GM12878 (cell line): ENCODE measurements at regions not wholly inside any gene's neighbourhood (a gene's known extent, or its start where the extent isn't known, plus 50 kb on each side); places are given as distances from the start of the nearest gene placed in this dataset.

Experiments used
- ATAC-seq: fragments of 200-7000 bp; cut with Tn5 transposase; 3 replicates; pipeline ENCODE4 v1.9.1; 2020; ENCODE audit warnings: mild to moderate bottlenecking, moderate library complexity
- BruUV-seq: library from RNA; stranded (reverse); fragments of 400-500 nt; replicated peaks from 2 replicates; lab custom pipeline; 2021; lab: Mats Ljungman, UMichigan
- CTCF ChIA-PET: fragments of 300-600 bp; sonication (Branson Sonifier 250); formaldehyde crosslinking; extraction: SDS; loops from one replicate; lab custom pipeline; 2021; ENCODE audit warnings: inconsistent platforms; lab: Yijun Ruan, JAX
- POLR2A ChIA-PET: fragments of 350-600 bp; formaldehyde crosslinking; extraction: SDS; loops from one replicate; lab custom pipeline; 2021; ENCODE audit warnings: inconsistent platforms; lab: Charles Lee
- RAD21 ChIA-PET: fragments of 300-600 bp; sonication (Branson Sonifier 250); formaldehyde crosslinking; loops from one replicate; lab custom pipeline; 2023; ENCODE audit warnings: antibody characterized with exemption; ENCODE audit not compliant: unreplicated experiment; lab: Charles Lee
- SMC1A ChIA-PET: fragments of 300-600 bp; sonication (Branson Sonifier 250); formaldehyde crosslinking; loops from one replicate; lab custom pipeline; 2023; ENCODE audit not compliant: unreplicated experiment, uncharacterized antibody; lab: Charles Lee
- DNase-seq: peaks from one replicate; pipeline ENCODE4 v3.0.0-alpha.2; 2011; ENCODE audit warnings: low read depth, low spot score
- FAIRE-seq: peaks from 3 replicates; lab custom pipeline; 2011; peaks lifted over from hg19 to GRCh38; lab: Jason Lieb, UNC
- H2AFZ ChIP-seq: 2 replicates; pipeline ENCODE4 v1.6.0; 2011; ENCODE audit warnings: low read depth, low read length, control low read depth; ENCODE audit not compliant: control insufficient read depth
- H3K27ac ChIP-seq: 2 replicates; pipeline ENCODE4 v1.5.1; 2011; ENCODE audit warnings: control low read depth; ENCODE audit not compliant: control insufficient read depth, insufficient read depth
- H3K27me3 ChIP-seq, 2 experiments: replicated peaks in 1 of 2; 2 replicates each; pipeline versions ENCODE4 v1.6.0 to v1.6.1; 2011; ENCODE audit warnings: low read length in 1 of 2; ENCODE audit not compliant: control insufficient read depth in 2 of 2, insufficient read depth in 2 of 2
- H3K36me3 ChIP-seq, 2 experiments: 2 replicates each; pipeline ENCODE4 v1.5.1; 2011; ENCODE audit warnings: low read length in 1 of 2; ENCODE audit not compliant: control insufficient read depth in 2 of 2, insufficient read depth in 2 of 2
- H3K4me1 ChIP-seq: 2 replicates; pipeline ENCODE4 v1.6.1; 2011; ENCODE audit warnings: mild to moderate bottlenecking, low read length, moderate library complexity, mixed read lengths; ENCODE audit not compliant: control insufficient read depth, insufficient read depth
- H3K4me2 ChIP-seq: 2 replicates; pipeline ENCODE4 v1.6.0; 2011; ENCODE audit warnings: control low read depth; ENCODE audit not compliant: control insufficient read depth, insufficient read depth
- H3K4me3 ChIP-seq: fragments of 200-600 bp; sonication (generic); 2 replicates; pipeline ENCODE4 v1.5.1; 2016
- H3K79me2 ChIP-seq: 2 replicates; pipeline ENCODE4 v1.6.0; 2011; ENCODE audit warnings: low read length; ENCODE audit not compliant: control insufficient read depth, insufficient read depth
- H3K9ac ChIP-seq: 2 replicates; pipeline ENCODE4 v1.8.0; 2011; ENCODE audit warnings: low read length, control low read depth, mixed read lengths; ENCODE audit not compliant: control insufficient read depth, insufficient read depth
- H3K9me3 ChIP-seq: replicated peaks from 3 replicates; pipeline ENCODE4 v1.5.1; 2011; ENCODE audit warnings: mild to moderate bottlenecking, low read length; ENCODE audit not compliant: control insufficient read depth, insufficient read depth
- H4K20me1 ChIP-seq: 2 replicates; pipeline ENCODE4 v1.6.0; 2011; ENCODE audit not compliant: control insufficient read depth, insufficient read depth
- EGR1 ChIP-seq, 2 experiments: IDR thresholded peaks; 1 replicate in 1 of 2; 2 replicates in 1 of 2; pipeline ENCODE4 v1.6.1; 2011 to 2012; ENCODE audit warnings: low read depth in 2 of 2, low read length in 2 of 2, borderline replicate concordance in 1 of 2, mild to moderate bottlenecking in 1 of 2, moderate library complexity in 1 of 2
- POLR2AphosphoS5 ChIP-seq: IDR thresholded peaks from 2 replicates; pipeline ENCODE4 v1.6.1; 2011; ENCODE audit warnings: mild to moderate bottlenecking, low read length, inconsistent platforms
- RB1 ChIP-seq: fragments of 450-650 bp; formaldehyde crosslinking; IDR thresholded peaks from 2 replicates; pipeline ENCODE4 v1.6.1; 2017; ENCODE audit warnings: mild to moderate bottlenecking, borderline replicate concordance
- SUZ12 ChIP-seq: fragments of 200-600 bp; sonication (generic); IDR thresholded peaks from one replicate; pipeline ENCODE4 v1.6.1; 2018; ENCODE audit warnings: antibody characterized with exemption, mild to moderate bottlenecking; ENCODE audit not compliant: unreplicated experiment
- ZNF384 ChIP-seq: IDR thresholded peaks from 2 replicates; pipeline ENCODE4 v1.6.1; 2012; ENCODE audit warnings: low read depth, mild to moderate bottlenecking, low read length, improper control_type of control experiment, borderline replicate concordance
- WGBS: methylation state at CpG from one replicate; pipeline ENCODE4 v1.1.6; 2016; ENCODE audit warnings: low lambda C conversion rate; ENCODE audit not compliant: insufficient replicate concordance, insufficient coverage; ENCODE audit errors: missing lambda C conversion rate; 5-methylcytosine and 5-hydroxymethylcytosine counted together
- in situ Hi-C: fragments of 300-500 bp; cut with MboI; formaldehyde crosslinking; loops from 9 replicates; pipeline ENCODE4 v1.14.3; 2018; ENCODE audit warnings: mixed read lengths
- intact Hi-C: fragments of 100-400 bp; cut with micrococcal nuclease; formaldehyde crosslinking; loops from one replicate; pipeline ENCODE4 v1.14.2; 2022; ENCODE audit not compliant: unreplicated experiment
- TF ChIP-seq, protein P1 (sequence below): fragments of 450-650 bp; formaldehyde crosslinking; IDR thresholded peaks from 2 replicates; pipeline ENCODE4 v1.5.0; 2022; ENCODE audit warnings: mild to moderate bottlenecking, missing genetic modification characterization
- TF ChIP-seq, protein P2 (sequence below): IDR thresholded peaks from 2 replicates; pipeline ENCODE4 v1.6.1; 2012; ENCODE audit warnings: low read depth, low read length, improper control_type of control experiment

DNA sequence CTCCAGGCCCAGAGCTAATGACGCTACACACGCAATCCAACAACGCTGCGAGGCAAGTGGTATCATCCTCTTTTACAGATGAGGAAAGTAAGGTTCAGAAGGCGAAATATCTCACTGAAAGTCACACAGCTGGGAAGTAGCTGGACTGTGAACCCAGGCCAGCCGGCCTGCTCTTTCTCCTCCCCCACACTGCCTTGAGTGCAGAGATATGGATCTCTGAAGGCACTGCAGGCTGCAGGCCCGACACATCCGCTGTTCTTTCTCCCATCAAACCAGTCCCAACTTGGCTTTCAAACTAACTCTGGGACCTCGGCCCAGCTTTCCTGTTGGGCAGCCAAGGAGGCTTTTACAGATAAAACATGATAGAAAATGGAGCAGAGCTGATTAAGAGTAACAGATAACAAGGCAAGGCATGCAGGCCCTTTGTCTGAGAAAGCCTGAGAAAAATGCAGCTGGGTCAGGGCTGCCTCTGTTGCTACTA lies 64.0 kb upstream of the PTPRJ start:
- Histone ChIP-seq H3K9me3 (no peaks in the 10 kb centered on the region), H3K36me3 (no peaks in the 10 kb centered on the region), H3K4me2 (no peak overlapping the region), H4K20me1 (no peaks in the 10 kb centered on the region), H3K27me3 (no peaks in the 10 kb centered on the region), H3K4me1 (peaks cover 34% of the 10 kb centered on the region), H3K27ac (no peak overlapping the region), H3K79me2 (no peaks in the 10 kb centered on the region), H2AFZ (no peak overlapping the region), H3K9ac (no peak overlapping the region), H3K4me3 (no peak overlapping the region)
- CTCF ChIA-PET: interaction anchor here (0.8 to 1.6 kb wide), 5 partner anchors 9 to 193 kb away, joined by 3 to 5 read pairs (median 3); no protein-coding TSS in a partner anchor
- SMC1A ChIA-PET: interaction anchor here (0.7 kb wide), 1 partner anchor 13 kb away, joined by 3 read pairs; no protein-coding TSS in a partner anchor
- in situ Hi-C loops: no loop called here
- no peak for TF ChIP-seq ZNF384
- TF ChIP-seq RB1: no peak
- TF ChIP-seq, protein P1, sequence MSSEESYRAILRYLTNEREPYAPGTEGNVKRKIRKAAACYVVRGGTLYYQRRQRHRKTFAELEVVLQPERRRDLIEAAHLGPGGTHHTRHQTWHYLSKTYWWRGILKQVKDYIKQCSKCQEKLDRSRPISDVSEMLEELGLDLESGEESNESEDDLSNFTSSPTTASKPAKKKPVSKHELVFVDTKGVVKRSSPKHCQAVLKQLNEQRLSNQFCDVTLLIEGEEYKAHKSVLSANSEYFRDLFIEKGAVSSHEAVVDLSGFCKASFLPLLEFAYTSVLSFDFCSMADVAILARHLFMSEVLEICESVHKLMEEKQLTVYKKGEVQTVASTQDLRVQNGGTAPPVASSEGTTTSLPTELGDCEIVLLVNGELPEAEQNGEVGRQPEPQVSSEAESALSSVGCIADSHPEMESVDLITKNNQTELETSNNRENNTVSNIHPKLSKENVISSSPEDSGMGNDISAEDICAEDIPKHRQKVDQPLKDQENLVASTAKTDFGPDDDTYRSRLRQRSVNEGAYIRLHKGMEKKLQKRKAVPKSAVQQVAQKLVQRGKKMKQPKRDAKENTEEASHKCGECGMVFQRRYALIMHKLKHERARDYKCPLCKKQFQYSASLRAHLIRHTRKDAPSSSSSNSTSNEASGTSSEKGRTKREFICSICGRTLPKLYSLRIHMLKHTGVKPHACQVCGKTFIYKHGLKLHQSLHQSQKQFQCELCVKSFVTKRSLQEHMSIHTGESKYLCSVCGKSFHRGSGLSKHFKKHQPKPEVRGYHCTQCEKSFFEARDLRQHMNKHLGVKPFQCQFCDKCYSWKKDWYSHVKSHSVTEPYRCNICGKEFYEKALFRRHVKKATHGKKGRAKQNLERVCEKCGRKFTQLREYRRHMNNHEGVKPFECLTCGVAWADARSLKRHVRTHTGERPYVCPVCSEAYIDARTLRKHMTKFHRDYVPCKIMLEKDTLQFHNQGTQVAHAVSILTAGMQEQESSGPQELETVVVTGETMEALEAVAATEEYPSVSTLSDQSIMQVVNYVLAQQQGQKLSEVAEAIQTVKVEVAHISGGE (CRISPR knock-in tag): no peak
- TF ChIP-seq, protein P2, sequence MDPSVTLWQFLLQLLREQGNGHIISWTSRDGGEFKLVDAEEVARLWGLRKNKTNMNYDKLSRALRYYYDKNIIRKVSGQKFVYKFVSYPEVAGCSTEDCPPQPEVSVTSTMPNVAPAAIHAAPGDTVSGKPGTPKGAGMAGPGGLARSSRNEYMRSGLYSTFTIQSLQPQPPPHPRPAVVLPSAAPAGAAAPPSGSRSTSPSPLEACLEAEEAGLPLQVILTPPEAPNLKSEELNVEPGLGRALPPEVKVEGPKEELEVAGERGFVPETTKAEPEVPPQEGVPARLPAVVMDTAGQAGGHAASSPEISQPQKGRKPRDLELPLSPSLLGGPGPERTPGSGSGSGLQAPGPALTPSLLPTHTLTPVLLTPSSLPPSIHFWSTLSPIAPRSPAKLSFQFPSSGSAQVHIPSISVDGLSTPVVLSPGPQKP: no peak
- TF ChIP-seq SUZ12: no peak
- TF ChIP-seq POLR2AphosphoS5: no peak
- TF ChIP-seq EGR1 (IDR thresholded peaks at IDR 0.05; ENCODE audit: borderline replicate concordance in 1 of 2, low read depth in 2 of 2, low read length in 2 of 2): no peak
- 85% methylated on average over 9 of the region's 9 CpGs for WGBS
- ATAC-seq (no peak), DNase-seq (no peak), FAIRE-seq (no peak)
- intact Hi-C loops: loop anchor here (5.0 kb wide), 1 partner anchor 59 kb away; no protein-coding TSS in a partner anchor
- RAD21 ChIA-PET: interaction anchor here (0.6 kb wide), 1 partner anchor 23 kb away, joined by 5 read pairs; no protein-coding TSS in a partner anchor
- POLR2A ChIA-PET: no interaction called here
- no TSS peak for BruUV-seq
